ENCODE measurements at regions not wholly inside any gene's neighbourhood (a gene's known extent, or its start where the extent isn't known, plus 50 kb on each side); places are given as distances from the start of the nearest gene placed in this dataset.

DNA sequence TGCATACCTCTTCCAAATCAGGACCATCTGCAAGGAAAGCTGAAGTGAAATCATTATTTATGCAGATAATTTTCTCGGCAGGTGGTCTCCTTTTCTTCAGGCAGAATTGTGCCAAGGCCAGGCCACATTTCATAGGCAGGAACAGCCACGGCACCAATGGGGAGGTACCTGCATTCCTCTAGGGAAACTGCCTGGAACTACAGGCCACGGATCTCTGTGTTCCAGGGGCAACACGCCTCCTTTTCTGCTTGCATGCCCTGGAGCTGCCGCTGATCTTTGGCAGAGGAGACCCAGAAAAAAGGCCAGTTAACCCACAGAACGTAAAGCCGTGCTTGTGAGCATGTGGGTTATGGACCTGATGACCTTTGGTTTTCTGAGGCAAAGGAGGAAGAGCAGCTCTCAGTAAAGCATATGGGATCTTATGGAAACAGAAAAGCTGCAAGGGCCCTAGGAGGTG, 111.2 kb upstream of the KIAA1217 start:
- H3K4me1 ChIP-seq, result peaks cover 0 to 4% of the 10 kb centered on the region in 2 donors
- H3K9me3 ChIP-seq, result no peaks in the 10 kb centered on the region
- no peak for ATAC-seq
- TF ChIP-seq POLR2A (IDR thresholded peaks at IDR 0.05), result no peak
- TF ChIP-seq, protein P1, sequence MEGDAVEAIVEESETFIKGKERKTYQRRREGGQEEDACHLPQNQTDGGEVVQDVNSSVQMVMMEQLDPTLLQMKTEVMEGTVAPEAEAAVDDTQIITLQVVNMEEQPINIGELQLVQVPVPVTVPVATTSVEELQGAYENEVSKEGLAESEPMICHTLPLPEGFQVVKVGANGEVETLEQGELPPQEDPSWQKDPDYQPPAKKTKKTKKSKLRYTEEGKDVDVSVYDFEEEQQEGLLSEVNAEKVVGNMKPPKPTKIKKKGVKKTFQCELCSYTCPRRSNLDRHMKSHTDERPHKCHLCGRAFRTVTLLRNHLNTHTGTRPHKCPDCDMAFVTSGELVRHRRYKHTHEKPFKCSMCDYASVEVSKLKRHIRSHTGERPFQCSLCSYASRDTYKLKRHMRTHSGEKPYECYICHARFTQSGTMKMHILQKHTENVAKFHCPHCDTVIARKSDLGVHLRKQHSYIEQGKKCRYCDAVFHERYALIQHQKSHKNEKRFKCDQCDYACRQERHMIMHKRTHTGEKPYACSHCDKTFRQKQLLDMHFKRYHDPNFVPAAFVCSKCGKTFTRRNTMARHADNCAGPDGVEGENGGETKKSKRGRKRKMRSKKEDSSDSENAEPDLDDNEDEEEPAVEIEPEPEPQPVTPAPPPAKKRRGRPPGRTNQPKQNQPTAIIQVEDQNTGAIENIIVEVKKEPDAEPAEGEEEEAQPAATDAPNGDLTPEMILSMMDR (IDR thresholded peaks at IDR 0.05 in 4 of 5, conservative IDR thresholded peaks at IDR 0.05 in 1 of 5), result no peak
- H3K4me3 ChIP-seq, result no peak overlapping the region
- DNase-seq, result no peak
- H3K27me3 ChIP-seq, result no peaks in the 10 kb centered on the region
- no peaks in the 10 kb centered on the region for H3K36me3 ChIP-seq
- no peak overlapping the region for H3K27ac ChIP-seq
- in situ Hi-C loops (cut with MboI; ENCODE audit: low sequenced_read_pairs in 4 of 4), result no loop called here
- intact Hi-C loops (cut with DNase I; ENCODE audit: low total_unique reads), result loop anchor here (10.0 kb wide), 1 partner anchor 57 kb away; no protein-coding TSS in a partner anchor

DNA sequence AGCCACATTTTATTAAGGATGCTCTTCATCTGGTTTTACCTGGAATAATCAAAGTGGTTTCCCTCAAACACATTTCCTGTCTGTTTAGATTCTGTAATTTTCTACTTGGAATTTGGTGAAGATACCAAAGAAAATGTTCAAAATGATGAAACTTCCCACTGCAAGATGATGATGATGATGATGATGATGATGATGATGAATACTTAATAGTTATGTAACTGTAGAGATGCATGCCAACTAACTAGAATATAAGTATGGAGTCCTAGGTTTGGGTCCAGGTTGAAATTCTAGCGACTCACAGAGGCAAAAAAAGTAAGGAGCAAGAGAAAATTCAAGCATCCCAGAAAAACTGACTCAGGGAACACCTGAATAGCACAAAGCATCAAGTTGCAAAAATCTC, 104.0 kb upstream of the KIAA1217 start:
- DNase-seq (no peak), ATAC-seq (no peak)
- no peak overlapping the region for H3K27ac ChIP-seq
- no peak overlapping the region for H3K4me3 ChIP-seq
- in situ Hi-C loops (cut with MboI; ENCODE audit: low sequenced_read_pairs in 4 of 4), result no loop called here
- no peaks in the 10 kb centered on the region for H3K36me3 ChIP-seq
- TF ChIP-seq, protein P1 (IDR thresholded peaks at IDR 0.05 in 4 of 5, conservative IDR thresholded peaks at IDR 0.05 in 1 of 5), result no peak
- TF ChIP-seq POLR2A (IDR thresholded peaks at IDR 0.05), result no peak
- H3K4me1 ChIP-seq, result peaks cover 4 to 5% of the 10 kb centered on the region in 2 donors
- H3K27me3 ChIP-seq, result no peaks in the 10 kb centered on the region
- H3K9me3 ChIP-seq, result no peaks in the 10 kb centered on the region
- intact Hi-C loops (cut with DNase I; ENCODE audit: low total_unique reads), result loop anchor here (1.0 kb wide), 1 partner anchor 25 kb away; no protein-coding TSS in a partner anchor

DNA sequence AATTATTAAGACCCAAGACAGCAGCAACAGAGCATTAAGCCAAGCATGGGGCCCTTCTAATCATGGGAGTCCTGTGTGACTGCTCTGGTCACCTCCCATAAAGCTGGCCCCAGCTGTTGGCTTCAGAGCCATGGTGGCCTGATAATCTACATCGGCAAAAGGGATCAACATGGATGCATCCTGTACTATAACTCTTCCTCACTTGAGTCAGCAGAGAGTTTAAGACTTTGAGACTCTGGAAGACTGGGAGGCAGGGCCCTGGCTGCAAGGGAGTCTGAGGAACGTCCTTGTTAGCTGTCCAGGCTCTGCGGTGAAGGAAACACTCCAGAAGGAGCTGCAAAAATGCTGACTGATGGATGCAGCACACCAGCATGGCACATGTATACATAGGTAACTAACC, 95.0 kb upstream of the KIAA1217 start:
- H3K9me3 ChIP-seq, result no peaks in the 10 kb centered on the region
- in situ Hi-C loops (cut with MboI; ENCODE audit: low sequenced_read_pairs in 4 of 4), result no loop called here
- no peak for TF ChIP-seq POLR2A (IDR thresholded peaks at IDR 0.05)
- TF ChIP-seq, protein P1 (IDR thresholded peaks at IDR 0.05 in 4 of 5, conservative IDR thresholded peaks at IDR 0.05 in 1 of 5), result no peak
- peak overlapping the region; percentile 90 to 96 (median 92) for H3K27ac ChIP-seq
- peaks cover 35 to 43% of the 10 kb centered on the region in 2 donors for H3K4me1 ChIP-seq
- H3K36me3 ChIP-seq, result no peaks in the 10 kb centered on the region
- intact Hi-C loops (cut with DNase I; ENCODE audit: low total_unique reads), result loop anchor here (10.0 kb wide), 1 partner anchor 271 kb away; no protein-coding TSS in a partner anchor
- DNase-seq (no peak), ATAC-seq (no peak)
- no peak overlapping the region for H3K4me3 ChIP-seq
- no peaks in the 10 kb centered on the region for H3K27me3 ChIP-seq

DNA sequence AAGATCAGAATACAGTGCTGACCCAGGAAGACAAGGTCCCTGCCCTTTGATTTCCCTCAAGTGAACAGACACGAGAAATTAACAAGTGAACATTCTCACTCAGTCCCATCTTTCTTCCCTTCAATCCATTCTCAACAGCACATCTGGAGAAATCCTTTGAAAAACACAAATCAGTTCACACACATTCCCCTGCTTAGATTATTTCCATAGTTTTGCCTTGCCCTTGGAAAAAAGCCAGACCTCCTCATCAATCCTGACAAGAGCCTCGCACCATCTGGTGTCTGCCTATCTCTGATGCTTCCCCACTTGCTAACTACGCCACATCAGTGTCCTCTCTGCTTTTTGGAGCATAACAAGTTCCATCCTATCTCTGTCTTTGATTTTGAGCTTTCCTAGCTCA, 94.4 kb upstream of the KIAA1217 start:
- H3K4me3 ChIP-seq, result no peak overlapping the region
- in situ Hi-C loops (cut with MboI; ENCODE audit: low sequenced_read_pairs in 4 of 4) (no loop called here), intact Hi-C loops (cut with DNase I; ENCODE audit: low total_unique reads) (loop anchor here (10.0 kb wide), 1 partner anchor 270 kb away; no protein-coding TSS in a partner anchor)
- peaks cover 35 to 47% of the 10 kb centered on the region in 2 donors for H3K4me1 ChIP-seq
- DNase-seq (no peak), ATAC-seq (no peak)
- H3K36me3 ChIP-seq, result no peaks in the 10 kb centered on the region
- TF ChIP-seq, protein P1 (IDR thresholded peaks at IDR 0.05 in 4 of 5, conservative IDR thresholded peaks at IDR 0.05 in 1 of 5), result no peak
- TF ChIP-seq POLR2A (IDR thresholded peaks at IDR 0.05), result no peak
- no peaks in the 10 kb centered on the region for H3K27me3 ChIP-seq
- H3K9me3 ChIP-seq, result no peaks in the 10 kb centered on the region
- H3K27ac ChIP-seq, result peak overlapping the region; percentile 90 to 96 (median 92)

DNA sequence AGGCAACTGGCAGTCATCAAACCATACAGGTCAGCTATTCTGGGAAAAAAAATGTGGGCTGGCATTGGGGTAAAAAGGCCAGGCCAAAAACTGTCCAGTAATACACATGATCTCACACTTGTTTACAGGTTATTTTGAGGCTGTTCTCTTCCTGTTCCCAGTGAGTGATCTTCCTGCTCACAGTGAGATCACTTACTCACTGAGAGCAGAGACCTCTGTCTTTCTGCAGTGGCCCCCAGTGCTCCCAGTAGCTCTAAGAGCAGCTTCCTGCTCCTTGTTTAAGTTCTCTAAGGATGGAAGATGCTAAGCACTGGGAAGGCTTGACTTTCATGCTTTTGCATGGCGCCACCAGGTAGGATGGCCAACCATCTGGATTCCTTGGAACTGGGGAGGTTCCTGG, 93.5 kb upstream of the KIAA1217 start:
- in situ Hi-C loops (cut with MboI; ENCODE audit: low sequenced_read_pairs in 4 of 4), result no loop called here
- ATAC-seq, result peak; percentile 98
- H3K36me3 ChIP-seq, result no peaks in the 10 kb centered on the region
- DNase-seq, result peak; percentile 58 to 68
- no peaks in the 10 kb centered on the region for H3K27me3 ChIP-seq
- H3K27ac ChIP-seq, result peak overlapping the region; percentile 90 to 96 (median 92)
- TF ChIP-seq, protein P1 (IDR thresholded peaks at IDR 0.05 in 4 of 5, conservative IDR thresholded peaks at IDR 0.05 in 1 of 5), result no peak
- TF ChIP-seq POLR2A (IDR thresholded peaks at IDR 0.05), result peak; percentile 80 to 94
- H3K4me3 ChIP-seq, result peak overlapping the region; percentile 33 to 37 (median 34)
- peaks cover 35 to 47% of the 10 kb centered on the region in 2 donors for H3K4me1 ChIP-seq
- H3K9me3 ChIP-seq, result no peaks in the 10 kb centered on the region
- intact Hi-C loops (cut with DNase I; ENCODE audit: low total_unique reads), result loop anchor here (5.0 to 10.0 kb wide), 4 partner anchors 92 to 269 kb away; partner anchors contain the start of gene KIAA1217

Data from gastrocnemius medialis (tissue), 4 donors.